Stomach (tissue), 4 donors: ENCODE measurements at regions not wholly inside any gene's neighbourhood (a gene's known extent, or its start where the extent isn't known, plus 50 kb on each side); places are given as distances from the start of the nearest gene placed in this dataset.

ENCODE experiments used
- EP300 ChIP-seq: sonication (generic); formaldehyde crosslinking; IDR thresholded peaks from one replicate; pipeline ENCODE4 v1.6.1; 2017; ENCODE audit warnings: antibody characterized with exemption
- POLR2A ChIP-seq, 4 donors: fragments of 450-650 bp; IDR thresholded peaks; one replicate each; pipeline ENCODE4 v1.6.1; 2016; ENCODE audit warnings: antibody characterized with exemption in 4 of 4, control low read depth in 2 of 4, mild to moderate bottlenecking in 1 of 4, moderate library complexity in 1 of 4
- POLR2AphosphoS5 ChIP-seq, 3 donors: sonication (generic); formaldehyde crosslinking; IDR thresholded peaks; one replicate each; pipeline ENCODE4 v1.6.1; 2016; ENCODE audit warnings: antibody characterized with exemption in 3 of 3

DNA sequence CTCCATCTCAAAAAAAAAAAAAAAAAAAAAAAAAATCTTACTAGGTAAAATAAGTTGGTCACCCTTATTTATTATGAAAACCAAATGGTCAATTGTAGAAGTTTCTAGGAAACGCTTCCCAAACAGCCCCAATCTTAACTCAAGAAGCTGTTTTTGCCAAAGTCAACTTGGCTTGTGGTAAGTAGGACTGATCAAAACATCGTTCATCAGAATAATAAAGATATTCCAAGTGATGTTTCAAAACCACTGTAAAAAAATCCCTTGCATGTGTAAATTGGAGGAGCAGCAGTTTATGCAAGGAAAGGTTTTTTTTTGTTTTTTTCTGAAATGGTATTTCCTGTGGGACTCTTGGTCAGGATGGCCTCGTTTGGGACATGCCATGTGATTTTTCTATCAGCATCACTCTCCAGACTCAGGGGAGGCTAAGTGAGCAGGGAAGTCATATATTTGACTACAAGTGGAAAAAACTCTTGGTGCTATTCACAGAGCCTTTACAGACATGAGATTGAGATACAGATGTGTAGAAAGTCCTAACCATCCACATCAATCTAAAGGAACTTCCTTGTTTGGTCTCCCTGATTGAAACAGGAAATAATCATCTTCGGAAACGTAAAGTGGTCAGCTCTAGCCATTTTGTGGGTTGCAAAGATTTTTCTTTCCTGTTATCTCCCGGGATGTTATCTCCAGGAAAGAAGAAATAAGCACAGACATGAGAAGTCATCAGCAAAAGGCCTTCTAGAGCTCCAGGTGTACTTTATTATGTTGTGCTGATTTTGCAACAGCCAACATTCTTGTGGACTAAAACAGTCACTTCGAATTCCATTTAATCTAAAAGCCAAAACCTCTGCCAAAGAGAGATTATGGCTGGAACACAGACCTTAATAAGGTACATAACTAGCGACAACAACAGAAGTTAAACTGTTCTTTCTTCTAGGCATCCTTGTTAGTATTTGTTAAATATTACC lies 177.8 kb downstream of the EDN1 start:
- no peak for TF ChIP-seq POLR2AphosphoS5 (IDR thresholded peaks at IDR 0.05)
- TF ChIP-seq POLR2A (IDR thresholded peaks at IDR 0.05), result no peak
- TF ChIP-seq EP300, result no peak
